Kidney epithelial cell (primary cell): ENCODE measurements at regions not wholly inside any gene's neighbourhood (a gene's known extent, or its start where the extent isn't known, plus 50 kb on each side); places are given as distances from the start of the nearest gene placed in this dataset.

Experiments
- DNase-seq: peaks from one replicate; pipeline ENCODE4 v3.0.0-alpha.2; 2010; ENCODE audit warnings: low read depth
- H3K27me3 ChIP-seq: 2 replicates; pipeline ENCODE4 v1.6.0; 2011; ENCODE audit warnings: low read length; ENCODE audit not compliant: control insufficient read depth, insufficient read depth
- H3K36me3 ChIP-seq: 2 replicates; pipeline ENCODE4 v1.5.1; 2011; ENCODE audit warnings: low read length; ENCODE audit not compliant: control insufficient read depth, insufficient read depth
- H3K4me3 ChIP-seq: 2 replicates; pipeline ENCODE4 v1.5.1; 2011; ENCODE audit warnings: low read depth, mild to moderate bottlenecking, control low read depth, low read length
- CTCF ChIP-seq: IDR thresholded peaks from 2 replicates; pipeline ENCODE4 v1.5.1; 2011; ENCODE audit warnings: mild to moderate bottlenecking, moderate library complexity, low read length, control low read depth, inconsistent platforms; ENCODE audit not compliant: insufficient read depth, poor library complexity, severe bottlenecking

GRCh38 chr22:49406047-49406650, 421.5 kb downstream of the BRD1 start:
- no peaks in the 10 kb centered on the region for H3K27me3 ChIP-seq
- DNase-seq = no peak
- H3K36me3 ChIP-seq = no peaks in the 10 kb centered on the region
- no peak for TF ChIP-seq CTCF
- no peak overlapping the region for H3K4me3 ChIP-seq

DNA sequence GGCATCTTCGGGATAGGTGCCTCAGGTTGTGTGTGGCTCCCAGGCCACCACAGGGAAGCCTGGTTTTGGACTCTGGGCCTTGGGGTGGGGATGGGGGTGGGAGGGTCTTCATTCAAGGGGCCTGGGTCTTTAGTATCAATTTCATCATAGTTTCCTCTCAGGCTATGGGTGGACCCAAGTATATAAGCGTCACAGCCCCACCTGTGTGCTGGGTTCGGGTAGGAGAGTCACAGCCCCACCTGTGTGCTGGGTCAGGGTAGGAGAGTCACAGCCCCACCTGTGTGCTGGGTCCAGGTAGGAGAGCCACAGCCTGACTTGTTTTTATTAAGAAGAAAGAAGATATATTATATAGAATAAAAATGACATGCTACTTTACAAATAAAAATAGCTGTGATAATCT, 422.1 kb downstream of the BRD1 start:
- DNase-seq = no peak
- Histone ChIP-seq H3K36me3 (no peaks in the 10 kb centered on the region), H3K27me3 (no peaks in the 10 kb centered on the region), H3K4me3 (no peak overlapping the region)
- no peak for TF ChIP-seq CTCF

- no peak for DNase-seq
- H3K27me3 ChIP-seq = no peaks in the 10 kb centered on the region
- no peak for TF ChIP-seq CTCF
- no peak overlapping the region for H3K4me3 ChIP-seq
- H3K36me3 ChIP-seq = no peaks in the 10 kb centered on the region
Observed at GRCh38 chr22:49404576-49405241, 423.0 kb downstream of the BRD1 start.

DNA sequence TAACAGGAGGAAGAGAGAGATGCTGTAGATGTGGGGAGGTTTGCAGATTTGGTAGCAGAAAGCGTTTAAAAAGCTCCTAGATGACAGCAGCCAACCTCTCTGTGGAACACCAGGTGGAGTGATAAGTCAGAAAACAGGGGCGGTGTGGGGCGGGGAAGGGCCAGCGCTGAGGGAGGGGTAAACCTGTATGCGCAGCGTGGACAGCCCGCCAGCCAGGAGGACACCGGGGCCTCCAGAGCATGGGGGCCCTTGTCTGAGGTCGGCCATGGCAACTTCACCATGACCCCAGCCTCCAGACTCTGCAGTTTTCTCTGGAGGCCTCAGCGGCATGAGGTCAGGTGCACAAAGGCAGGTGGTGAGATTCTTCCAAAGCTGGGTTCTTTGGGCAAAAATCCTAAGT, 423.7 kb downstream of the BRD1 start:
- Histone ChIP-seq H3K36me3 (no peaks in the 10 kb centered on the region), H3K4me3 (no peak overlapping the region), H3K27me3 (no peaks in the 10 kb centered on the region)
- no peak for DNase-seq
- no peak for TF ChIP-seq CTCF

GRCh38 chr22:49403102-49403501, 424.6 kb downstream of the BRD1 start:
- no peaks in the 10 kb centered on the region for H3K36me3 ChIP-seq
- TF ChIP-seq CTCF = no peak
- no peaks in the 10 kb centered on the region for H3K27me3 ChIP-seq
- H3K4me3 ChIP-seq = no peak overlapping the region
- DNase-seq = no peak

DNA sequence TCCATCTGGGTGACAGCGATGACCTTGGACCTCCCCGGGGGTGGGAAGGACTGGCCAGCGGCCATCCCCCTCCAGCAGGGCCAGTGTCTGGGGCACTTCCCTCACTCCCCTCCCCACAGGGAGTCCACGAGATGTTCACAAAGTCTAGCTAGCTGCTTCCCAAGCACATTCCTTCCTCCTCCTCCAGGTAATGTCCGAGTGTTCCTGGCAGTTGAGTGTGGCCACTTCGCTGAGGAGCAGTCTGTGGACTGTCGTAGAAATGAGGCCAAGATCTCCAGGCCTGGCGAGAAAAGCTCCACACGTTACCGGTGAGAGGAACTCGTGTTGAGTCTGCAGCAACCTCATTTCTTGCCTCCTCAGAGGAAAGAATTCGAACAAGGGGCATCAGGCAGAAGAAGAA, 425.5 kb downstream of the BRD1 start:
- no peak for DNase-seq
- no peaks in the 10 kb centered on the region for H3K27me3 ChIP-seq
- no peak overlapping the region for H3K4me3 ChIP-seq
- H3K36me3 ChIP-seq = no peaks in the 10 kb centered on the region
- no peak for TF ChIP-seq CTCF
